ENCODE measurements at regions not wholly inside any gene's neighbourhood (a gene's known extent, or its start where the extent isn't known, plus 50 kb on each side); places are given as distances from the start of the nearest gene placed in this dataset.

GRCh38 chr4:79604152-79604551 is 196.1 kb upstream of the GK2 start:
- no peak overlapping the region for H3K9ac ChIP-seq (ENCODE audit: low read depth, low read length, poor library complexity)
- DNase-seq (ENCODE audit: low spot score) = no peak
- no peak overlapping the region for H2BK12ac ChIP-seq (ENCODE audit: low read length)
- H3K27ac ChIP-seq (replicated peaks; ENCODE audit: low read length) = no peak overlapping the region
- H2BK15ac ChIP-seq (ENCODE audit: low read length) = no peak overlapping the region
- H4K8ac ChIP-seq (ENCODE audit: low read depth, low read length) = no peak overlapping the region
- H4K91ac ChIP-seq (ENCODE audit: low read depth, low read length, poor library complexity) = no peak overlapping the region
- H3K79me1 ChIP-seq (ENCODE audit: low read depth, low read length) = no peaks in the 10 kb centered on the region
- H3K4ac ChIP-seq (ENCODE audit: low read length) = no peak overlapping the region
- no peak overlapping the region for H3K4me3 ChIP-seq (ENCODE audit: low read length in 2 of 2)
- no peak overlapping the region for H3K23ac ChIP-seq (ENCODE audit: low read depth, low read length, poor library complexity)
- H2AFZ ChIP-seq (ENCODE audit: low read length) = no peak overlapping the region
- H3K4me1 ChIP-seq (ENCODE audit: control insufficient read depth in 2 of 2, insufficient read depth in 1 of 2, low read depth in 1 of 2, low read length in 2 of 2) = no peaks in the 10 kb centered on the region
- no peak overlapping the region for H3K18ac ChIP-seq (ENCODE audit: low read length)
- no peak overlapping the region for H3K4me2 ChIP-seq (ENCODE audit: insufficient read depth, low read length, poor library complexity, severe bottlenecking)
- H3K14ac ChIP-seq (ENCODE audit: low read length) = no peak overlapping the region
- H3K9me3 ChIP-seq (replicated peaks in 1 of 2; ENCODE audit: control insufficient read depth in 2 of 2, insufficient read depth in 1 of 2, low read depth in 1 of 2, low read length in 2 of 2) = no peaks in the 10 kb centered on the region
- H2BK120ac ChIP-seq (ENCODE audit: low read depth, low read length) = no peak overlapping the region
- no peaks in the 10 kb centered on the region for H3K27me3 ChIP-seq (ENCODE audit: control insufficient read depth in 3 of 3, insufficient read depth in 3 of 3, low read depth in 1 of 3, low read length in 3 of 3)
- H3K36me3 ChIP-seq (replicated peaks in 1 of 2; ENCODE audit: control insufficient read depth in 2 of 2, insufficient read depth in 2 of 2, low read length in 2 of 2) = no peaks in the 10 kb centered on the region
- no peak overlapping the region for H2BK5ac ChIP-seq (ENCODE audit: low read length)
- no peak overlapping the region for H2AK5ac ChIP-seq (ENCODE audit: low read depth, low read length)

- Histone ChIP-seq H4K8ac (ENCODE audit: low read depth, low read length) (no peak overlapping the region), H3K36me3 (replicated peaks in 1 of 2; ENCODE audit: control insufficient read depth in 2 of 2, insufficient read depth in 2 of 2, low read length in 2 of 2) (no peaks in the 10 kb centered on the region), H2BK120ac (ENCODE audit: low read depth, low read length) (no peak overlapping the region), H3K9ac (ENCODE audit: low read depth, low read length, poor library complexity) (no peak overlapping the region), H3K79me1 (ENCODE audit: low read depth, low read length) (no peaks in the 10 kb centered on the region), H2BK12ac (ENCODE audit: low read length) (no peak overlapping the region), H2BK15ac (ENCODE audit: low read length) (no peak overlapping the region), H2AK5ac (ENCODE audit: low read depth, low read length) (no peak overlapping the region), H3K4ac (ENCODE audit: low read length) (no peak overlapping the region), H3K9me3 (replicated peaks in 1 of 2; ENCODE audit: control insufficient read depth in 2 of 2, insufficient read depth in 1 of 2, low read depth in 1 of 2, low read length in 2 of 2) (no peaks in the 10 kb centered on the region), H3K14ac (ENCODE audit: low read length) (no peak overlapping the region), H3K4me3 (ENCODE audit: low read length in 2 of 2) (no peak overlapping the region), H3K4me1 (ENCODE audit: control insufficient read depth in 2 of 2, insufficient read depth in 1 of 2, low read depth in 1 of 2, low read length in 2 of 2) (no peaks in the 10 kb centered on the region), H3K23ac (ENCODE audit: low read depth, low read length, poor library complexity) (no peak overlapping the region), H2AFZ (ENCODE audit: low read length) (no peak overlapping the region), H3K18ac (ENCODE audit: low read length) (no peak overlapping the region), H2BK5ac (ENCODE audit: low read length) (no peak overlapping the region), H3K27me3 (ENCODE audit: control insufficient read depth in 3 of 3, insufficient read depth in 3 of 3, low read depth in 1 of 3, low read length in 3 of 3) (no peaks in the 10 kb centered on the region), H4K91ac (ENCODE audit: low read depth, low read length, poor library complexity) (no peak overlapping the region), H3K4me2 (ENCODE audit: insufficient read depth, low read length, poor library complexity, severe bottlenecking) (no peak overlapping the region), H3K27ac (replicated peaks; ENCODE audit: low read length) (no peak overlapping the region)
- WGBS, 2 donors (ENCODE audit: extremely low coverage in 2 of 2, insufficient read length in 2 of 2, insufficient replicate concordance in 1 of 2) = no CpG with 5 or more reads among the region's 5 CpGs
- no peak for DNase-seq (ENCODE audit: low spot score)
Measured at GRCh38 chr4:79603681-79604080, 195.7 kb upstream of the GK2 start.

- no peak overlapping the region for H4K91ac ChIP-seq (ENCODE audit: low read depth, low read length, poor library complexity)
- no peak overlapping the region for H3K18ac ChIP-seq (ENCODE audit: low read length)
- H2BK15ac ChIP-seq (ENCODE audit: low read length) = no peak overlapping the region
- H3K4me1 ChIP-seq (ENCODE audit: control insufficient read depth in 2 of 2, insufficient read depth in 1 of 2, low read depth in 1 of 2, low read length in 2 of 2) = no peaks in the 10 kb centered on the region
- no peak overlapping the region for H2BK120ac ChIP-seq (ENCODE audit: low read depth, low read length)
- no peak overlapping the region for H3K27ac ChIP-seq (replicated peaks; ENCODE audit: low read length)
- no peaks in the 10 kb centered on the region for H3K36me3 ChIP-seq (replicated peaks in 1 of 2; ENCODE audit: control insufficient read depth in 2 of 2, insufficient read depth in 2 of 2, low read length in 2 of 2)
- no peak overlapping the region for H2BK5ac ChIP-seq (ENCODE audit: low read length)
- no peak overlapping the region for H3K23ac ChIP-seq (ENCODE audit: low read depth, low read length, poor library complexity)
- no peaks in the 10 kb centered on the region for H3K9me3 ChIP-seq (replicated peaks in 1 of 2; ENCODE audit: control insufficient read depth in 2 of 2, insufficient read depth in 1 of 2, low read depth in 1 of 2, low read length in 2 of 2)
- H3K14ac ChIP-seq (ENCODE audit: low read length) = no peak overlapping the region
- H3K4me3 ChIP-seq (ENCODE audit: low read length in 2 of 2) = no peak overlapping the region
- no peak overlapping the region for H4K8ac ChIP-seq (ENCODE audit: low read depth, low read length)
- no peak for DNase-seq (ENCODE audit: low spot score)
- no peak overlapping the region for H3K4ac ChIP-seq (ENCODE audit: low read length)
- H2AFZ ChIP-seq (ENCODE audit: low read length) = no peak overlapping the region
- H3K4me2 ChIP-seq (ENCODE audit: insufficient read depth, low read length, poor library complexity, severe bottlenecking) = no peak overlapping the region
- H2BK12ac ChIP-seq (ENCODE audit: low read length) = no peak overlapping the region
- WGBS, 2 donors (ENCODE audit: extremely low coverage in 2 of 2, insufficient read length in 2 of 2, insufficient replicate concordance in 1 of 2) = no CpG with 5 or more reads among the region's 1 CpG
- H3K9ac ChIP-seq (ENCODE audit: low read depth, low read length, poor library complexity) = no peak overlapping the region
- no peaks in the 10 kb centered on the region for H3K27me3 ChIP-seq (ENCODE audit: control insufficient read depth in 3 of 3, insufficient read depth in 3 of 3, low read depth in 1 of 3, low read length in 3 of 3)
- H2AK5ac ChIP-seq (ENCODE audit: low read depth, low read length) = no peak overlapping the region
- H3K79me1 ChIP-seq (ENCODE audit: low read depth, low read length) = no peaks in the 10 kb centered on the region
Measured at GRCh38 chr4:79599691-79600090, 191.7 kb upstream of the GK2 start.

DNA sequence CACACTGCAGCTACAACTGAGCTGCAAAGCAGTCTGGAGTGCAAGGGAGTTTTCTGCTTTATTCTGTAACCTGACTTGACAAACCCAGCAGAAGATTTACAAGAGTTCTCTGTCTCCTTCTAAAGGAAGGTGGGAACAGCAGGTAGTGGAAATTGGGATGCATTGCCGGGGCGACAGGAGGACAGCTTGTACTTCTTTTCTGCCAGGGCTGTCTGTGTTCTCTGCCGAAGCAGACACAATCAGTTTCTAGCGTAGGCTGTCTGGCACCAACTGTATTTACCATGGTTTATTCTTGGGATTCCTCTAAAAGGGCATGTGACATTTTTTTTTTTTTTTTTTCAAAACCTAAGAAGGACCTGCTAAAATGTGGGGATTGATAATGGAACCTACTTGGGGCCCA is 190.8 kb upstream of the GK2 start:
- H3K9ac ChIP-seq (ENCODE audit: low read depth, low read length, poor library complexity) = no peak overlapping the region
- no peaks in the 10 kb centered on the region for H3K79me1 ChIP-seq (ENCODE audit: low read depth, low read length)
- no peak overlapping the region for H3K18ac ChIP-seq (ENCODE audit: low read length)
- no peak overlapping the region for H2BK12ac ChIP-seq (ENCODE audit: low read length)
- no peak overlapping the region for H3K4me2 ChIP-seq (ENCODE audit: insufficient read depth, low read length, poor library complexity, severe bottlenecking)
- H4K8ac ChIP-seq (ENCODE audit: low read depth, low read length) = no peak overlapping the region
- no peak for DNase-seq (ENCODE audit: low spot score)
- no CpG with 5 or more reads among the region's 4 CpGs for WGBS, 2 donors (ENCODE audit: extremely low coverage in 2 of 2, insufficient read length in 2 of 2, insufficient replicate concordance in 1 of 2)
- H3K14ac ChIP-seq (ENCODE audit: low read length) = no peak overlapping the region
- H2BK5ac ChIP-seq (ENCODE audit: low read length) = no peak overlapping the region
- no peaks in the 10 kb centered on the region for H3K27me3 ChIP-seq (ENCODE audit: control insufficient read depth in 3 of 3, insufficient read depth in 3 of 3, low read depth in 1 of 3, low read length in 3 of 3)
- no peak overlapping the region for H3K4ac ChIP-seq (ENCODE audit: low read length)
- no peak overlapping the region for H3K27ac ChIP-seq (replicated peaks; ENCODE audit: low read length)
- no peaks in the 10 kb centered on the region for H3K36me3 ChIP-seq (replicated peaks in 1 of 2; ENCODE audit: control insufficient read depth in 2 of 2, insufficient read depth in 2 of 2, low read length in 2 of 2)
- no peak overlapping the region for H2AK5ac ChIP-seq (ENCODE audit: low read depth, low read length)
- no peak overlapping the region for H2AFZ ChIP-seq (ENCODE audit: low read length)
- no peak overlapping the region for H4K91ac ChIP-seq (ENCODE audit: low read depth, low read length, poor library complexity)
- no peak overlapping the region for H3K23ac ChIP-seq (ENCODE audit: low read depth, low read length, poor library complexity)
- H3K4me1 ChIP-seq (ENCODE audit: control insufficient read depth in 2 of 2, insufficient read depth in 1 of 2, low read depth in 1 of 2, low read length in 2 of 2) = no peaks in the 10 kb centered on the region
- H3K9me3 ChIP-seq (replicated peaks in 1 of 2; ENCODE audit: control insufficient read depth in 2 of 2, insufficient read depth in 1 of 2, low read depth in 1 of 2, low read length in 2 of 2) = no peaks in the 10 kb centered on the region
- no peak overlapping the region for H3K4me3 ChIP-seq (ENCODE audit: low read length in 2 of 2)
- no peak overlapping the region for H2BK15ac ChIP-seq (ENCODE audit: low read length)
- no peak overlapping the region for H2BK120ac ChIP-seq (ENCODE audit: low read depth, low read length)
